NCI-H524 treated with DMSO at 0.1 percent for 48 hours (cell line): ENCODE measurements at regions not wholly inside any gene's neighbourhood (a gene's known extent, or its start where the extent isn't known, plus 50 kb on each side); places are given as distances from the start of the nearest gene placed in this dataset.

Source experiments
- DNase-seq: peaks from one replicate; lab custom pipeline; 2025; lab: John Stamatoyannopoulos, UW

DNA sequence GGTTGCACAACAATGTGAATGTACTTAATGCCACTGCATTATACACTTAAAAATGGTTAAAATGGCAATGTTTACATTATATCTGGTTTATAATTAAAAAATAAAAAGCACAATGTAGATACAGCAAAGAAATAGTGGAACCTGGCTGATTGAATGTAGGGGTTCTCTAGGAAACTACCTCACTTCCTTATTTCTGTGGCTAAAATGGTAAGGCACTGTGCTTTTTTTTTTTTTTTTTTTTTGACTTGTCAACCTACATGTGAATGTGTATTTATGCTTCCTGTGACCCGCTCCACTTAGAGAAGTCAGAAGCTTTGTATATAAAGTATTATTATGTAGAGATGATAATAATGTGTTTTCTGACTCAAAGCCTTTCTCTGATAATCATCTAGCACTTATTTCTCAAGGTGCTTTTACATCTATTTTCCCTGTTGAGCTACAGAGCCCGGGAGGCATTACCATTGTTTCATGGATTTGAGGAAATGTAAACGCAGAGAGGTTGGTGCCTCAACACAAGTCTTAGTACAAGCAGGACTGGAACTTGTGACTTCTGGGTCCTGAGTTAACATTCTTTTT is 55.0 kb downstream of the SOX4 start:
- DNase-seq: no peak

DNA sequence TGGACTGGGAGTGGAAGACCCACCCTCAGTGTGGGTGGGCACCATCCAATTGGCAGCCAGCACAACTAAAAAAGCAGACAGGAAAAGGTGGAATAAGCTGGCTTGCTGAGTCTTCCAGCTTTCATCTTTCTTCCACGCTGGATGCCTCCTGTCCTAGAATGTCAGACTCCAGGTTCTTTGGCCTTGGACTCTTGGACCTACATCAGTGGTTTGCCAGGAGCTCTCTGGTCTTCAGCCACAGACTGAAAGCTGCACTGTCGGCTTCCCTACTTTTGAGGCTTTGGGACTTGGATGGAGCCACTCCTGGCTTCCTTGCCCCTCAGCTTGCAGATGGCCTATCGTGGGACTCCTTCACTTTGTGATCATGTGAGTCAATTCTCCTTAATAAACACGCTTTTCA is 59.8 kb downstream of the SOX4 start:
- no peak for DNase-seq

- no peak for DNase-seq
Measured at GRCh38 chr6:21653905-21654304, 60.4 kb downstream of the SOX4 start.

DNA sequence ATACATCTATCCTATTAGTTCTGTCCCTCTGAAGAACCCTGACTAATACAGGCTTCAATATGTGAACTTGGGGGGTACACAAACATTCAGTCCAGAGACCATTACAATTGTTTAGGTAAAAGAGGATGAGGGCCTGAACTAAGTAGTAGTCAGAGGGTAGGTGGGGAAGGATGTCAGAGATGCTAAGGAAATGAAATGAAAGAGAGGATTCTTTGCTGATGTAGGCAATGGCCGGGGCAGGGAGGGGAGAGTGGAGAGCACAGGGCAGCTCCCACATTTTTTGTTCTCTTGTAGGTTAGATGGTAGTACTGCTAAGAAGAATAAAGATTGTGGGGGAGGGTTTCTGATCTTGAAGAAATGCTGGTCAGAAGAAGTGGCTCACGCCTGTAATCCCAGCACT is 60.8 kb downstream of the SOX4 start:
- DNase-seq: no peak

GRCh38 chr6:21663966-21664313 is 70.4 kb downstream of the SOX4 start:
- DNase-seq: no peak

- no peak for DNase-seq
Measured at GRCh38 chr6:21664314-21665109, 71.0 kb downstream of the SOX4 start.

GRCh38 chr6:21665110-21665391 is 71.5 kb downstream of the SOX4 start:
- DNase-seq: no peak

- no peak for DNase-seq
Measured at GRCh38 chr6:21665392-21666200, 72.0 kb downstream of the SOX4 start.

DNA sequence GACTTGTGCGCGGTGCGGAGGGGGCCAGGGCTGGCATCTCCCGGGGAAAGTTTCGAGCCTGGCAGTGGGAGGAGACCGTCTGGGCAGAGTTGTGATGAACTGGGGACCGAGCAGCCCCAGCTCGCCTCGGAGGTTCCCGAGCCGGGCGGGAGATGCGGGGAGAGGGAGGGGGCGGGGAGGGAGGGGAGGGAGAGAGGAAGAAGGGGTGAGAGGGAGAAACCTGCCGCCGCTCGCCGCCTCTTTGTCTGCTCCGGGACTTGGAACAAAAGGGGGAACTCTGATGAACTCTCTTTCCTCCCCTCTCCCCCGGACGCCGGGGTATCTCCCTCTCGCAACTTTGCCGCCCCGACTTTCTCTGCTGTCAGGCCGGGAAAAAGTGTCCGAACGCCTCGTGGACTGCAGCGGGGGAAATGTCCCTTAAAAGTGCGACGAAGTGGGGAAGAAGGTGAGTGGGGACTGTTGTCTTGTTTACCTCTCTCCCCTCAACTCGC is 72.7 kb downstream of the SOX4 start:
- no peak for DNase-seq

GRCh38 chr6:21666853-21667681 is 73.5 kb downstream of the SOX4 start:
- DNase-seq: no peak

DNA sequence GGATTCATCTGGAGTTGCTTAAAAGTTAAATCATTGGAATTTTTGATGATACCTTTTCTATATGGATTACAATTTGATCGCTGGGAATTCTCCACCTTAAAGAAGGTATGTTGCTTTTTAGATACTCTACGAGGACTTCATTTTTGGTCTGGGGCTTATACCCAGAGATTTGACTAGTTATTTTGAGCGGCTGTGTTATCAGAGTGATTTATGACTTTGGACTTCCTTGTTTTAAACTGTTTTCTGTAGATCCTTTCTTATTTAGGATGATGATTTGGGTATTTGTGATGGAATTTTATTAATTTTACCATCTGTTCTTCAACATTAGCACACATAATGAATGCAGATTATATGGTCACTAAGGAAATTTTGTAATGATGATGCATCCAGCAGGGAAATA is 75.2 kb downstream of the SOX4 start:
- DNase-seq: no peak

GRCh38 chr6:21676769-21677168 is 83.2 kb downstream of the SOX4 start:
- no peak for DNase-seq

- no peak for DNase-seq
Measured at GRCh38 chr6:21678990-21679389, 85.4 kb downstream of the SOX4 start.

DNA sequence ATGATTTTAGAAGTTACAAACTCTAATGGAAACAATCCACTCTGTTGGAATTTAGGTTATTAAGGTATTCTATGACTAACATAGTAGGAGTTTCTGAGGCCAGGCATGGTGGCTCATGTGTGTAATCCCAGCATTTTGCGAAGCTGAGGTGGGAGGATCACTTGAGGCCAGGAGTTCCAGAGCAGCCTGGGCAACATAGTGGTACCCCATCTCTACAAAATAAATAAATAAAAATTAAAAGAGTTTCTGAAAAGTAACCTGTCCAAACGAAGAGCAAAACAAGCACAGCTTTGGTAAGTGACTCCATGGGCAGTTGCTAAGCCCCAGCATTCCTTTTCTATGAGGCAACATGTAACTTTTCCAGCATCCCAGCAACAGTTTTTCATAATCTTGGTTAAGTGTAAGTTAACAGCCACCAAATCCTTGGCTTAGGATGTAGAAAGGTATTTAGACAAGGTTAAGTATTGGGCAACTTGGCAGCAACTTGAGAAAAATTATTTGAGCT is 86.3 kb downstream of the SOX4 start:
- DNase-seq: no peak

DNA sequence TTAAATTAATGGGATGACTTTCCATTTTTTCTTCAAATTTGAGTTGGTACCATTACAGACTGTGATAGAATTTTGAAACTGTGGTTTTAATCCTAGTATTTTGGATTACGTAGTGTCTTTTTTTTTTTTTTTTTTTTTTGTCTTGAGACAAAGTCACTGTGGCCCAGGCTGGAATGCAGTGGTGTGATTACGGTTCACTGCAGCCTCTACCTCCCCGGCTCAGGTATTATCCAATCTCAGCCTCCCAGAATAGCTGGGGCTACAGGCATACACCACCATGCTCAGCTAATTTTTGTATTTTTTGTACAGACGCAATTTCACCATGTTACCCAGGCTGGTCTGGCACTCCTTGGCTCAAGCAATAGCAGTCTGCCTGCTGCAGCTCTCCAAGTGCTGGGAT is 87.1 kb downstream of the SOX4 start:
- no peak for DNase-seq

DNA sequence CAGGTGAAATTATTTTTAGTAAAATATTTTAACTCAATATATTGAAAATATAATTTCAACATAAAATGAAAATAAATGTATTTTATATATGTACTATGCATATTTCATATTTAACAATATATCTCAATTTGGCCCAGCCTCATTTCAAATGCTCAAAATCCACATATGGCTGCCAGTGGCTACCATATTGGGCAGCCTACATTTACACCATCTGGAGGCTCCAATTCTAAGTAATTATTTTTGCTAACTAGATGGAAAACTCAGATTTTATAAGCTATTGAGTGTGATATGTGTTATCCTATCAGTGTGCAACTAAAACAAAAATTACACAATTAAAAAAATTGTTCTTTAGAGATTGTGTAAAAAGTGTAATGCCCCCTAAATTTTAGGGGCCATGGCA is 96.9 kb downstream of the SOX4 start:
- DNase-seq: no peak

DNA sequence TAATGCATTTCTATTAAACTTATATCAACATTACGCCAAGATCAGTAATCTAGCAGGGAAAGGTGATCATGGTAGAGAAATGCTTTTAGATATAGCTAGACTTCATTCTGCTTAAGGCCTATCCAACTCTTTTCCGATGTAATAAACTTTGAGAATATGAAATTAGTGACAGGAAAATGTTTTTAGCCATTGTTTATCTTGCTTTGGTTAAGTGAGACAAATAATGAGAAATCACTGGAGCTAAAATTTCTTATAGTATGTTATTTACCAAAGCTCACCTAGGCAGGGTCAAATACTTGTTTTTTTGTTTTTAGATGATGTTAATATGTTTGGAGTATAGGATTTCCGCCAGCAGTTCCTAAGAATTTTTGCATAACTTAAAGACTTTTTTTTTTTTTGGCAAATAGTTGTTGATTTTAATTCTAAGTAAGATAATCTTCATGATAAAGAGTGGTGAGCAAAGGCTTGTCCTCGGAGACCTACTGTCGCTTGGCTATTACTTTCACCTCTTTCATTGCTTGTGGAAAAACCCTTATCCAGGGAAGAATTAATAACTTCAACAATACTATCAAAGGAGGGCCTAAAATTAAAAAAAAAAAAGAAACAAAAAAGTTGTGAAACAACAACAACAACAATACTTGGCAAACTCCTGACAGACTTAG is 98.3 kb downstream of the SOX4 start:
- no peak for DNase-seq

GRCh38 chr6:21692721-21693120 is 99.2 kb downstream of the SOX4 start:
- no peak for DNase-seq

DNA sequence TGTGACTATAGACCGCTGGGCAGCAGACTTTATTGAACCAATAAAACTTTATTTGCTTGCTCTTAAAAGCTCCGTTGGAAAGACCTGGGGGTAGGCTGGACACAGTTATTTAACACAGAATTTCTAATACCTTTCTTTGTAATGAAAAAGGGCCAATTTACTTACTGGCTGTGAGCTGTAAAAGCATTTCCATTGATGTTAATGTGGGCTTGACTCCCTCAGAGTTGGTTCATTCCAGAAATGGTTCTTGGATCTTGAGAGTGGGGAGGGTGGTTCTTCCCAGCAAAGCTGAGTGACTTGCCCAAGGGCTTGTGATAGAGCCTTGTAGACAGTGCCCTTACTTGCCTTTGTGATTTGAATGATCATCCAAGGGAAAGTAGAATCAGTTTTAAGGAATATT is 100.6 kb downstream of the SOX4 start:
- no peak for DNase-seq

GRCh38 chr6:21707524-21708319 is 114.2 kb downstream of the SOX4 start:
- DNase-seq: no peak

DNA sequence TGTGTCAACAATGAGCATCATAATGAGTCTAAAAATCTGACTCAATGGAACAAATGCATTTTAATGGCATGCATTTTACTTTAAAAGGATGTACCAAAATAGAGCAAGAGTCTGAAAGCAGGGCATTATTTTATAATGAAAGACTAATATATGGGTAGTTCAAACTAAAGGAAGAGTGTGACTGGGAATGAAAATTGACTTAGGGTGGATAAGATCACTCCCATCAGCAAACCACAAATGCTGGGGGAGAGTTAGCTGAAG is 114.7 kb downstream of the SOX4 start:
- DNase-seq: no peak
